HEK293 (cell line): ENCODE measurements at regions not wholly inside any gene's neighbourhood (a gene's known extent, or its start where the extent isn't known, plus 50 kb on each side); places are given as distances from the start of the nearest gene placed in this dataset.

Source experiments
- KLF1 ChIP-seq: fragments of 450-650 bp; formaldehyde crosslinking; IDR thresholded peaks from 2 replicates; pipeline ENCODE4 v1.5.1; 2016; ENCODE audit warnings: missing biosample characterization, missing genetic modification characterization
- ZBTB11 ChIP-seq: fragments of 450-650 bp; formaldehyde crosslinking; conservative IDR thresholded peaks from 2 replicates; pipeline ENCODE4 v1.5.1; 2016; ENCODE audit warnings: low read depth, missing biosample characterization, missing genetic modification characterization
- ZNF155 ChIP-seq: fragments of 450-650 bp; formaldehyde crosslinking; IDR thresholded peaks from 2 replicates; pipeline ENCODE4 v1.5.1; 2016; ENCODE audit warnings: missing biosample characterization, missing genetic modification characterization
- TF ChIP-seq, protein P1 (sequence below): fragments of 450-650 bp; formaldehyde crosslinking; IDR thresholded peaks from 2 replicates; pipeline ENCODE4 v1.5.1; 2016; ENCODE audit warnings: missing biosample characterization, missing genetic modification characterization

GRCh38 chr1:58206749-58207148, 339.8 kb downstream of the OMA1 start:
- TF ChIP-seq, protein P1, sequence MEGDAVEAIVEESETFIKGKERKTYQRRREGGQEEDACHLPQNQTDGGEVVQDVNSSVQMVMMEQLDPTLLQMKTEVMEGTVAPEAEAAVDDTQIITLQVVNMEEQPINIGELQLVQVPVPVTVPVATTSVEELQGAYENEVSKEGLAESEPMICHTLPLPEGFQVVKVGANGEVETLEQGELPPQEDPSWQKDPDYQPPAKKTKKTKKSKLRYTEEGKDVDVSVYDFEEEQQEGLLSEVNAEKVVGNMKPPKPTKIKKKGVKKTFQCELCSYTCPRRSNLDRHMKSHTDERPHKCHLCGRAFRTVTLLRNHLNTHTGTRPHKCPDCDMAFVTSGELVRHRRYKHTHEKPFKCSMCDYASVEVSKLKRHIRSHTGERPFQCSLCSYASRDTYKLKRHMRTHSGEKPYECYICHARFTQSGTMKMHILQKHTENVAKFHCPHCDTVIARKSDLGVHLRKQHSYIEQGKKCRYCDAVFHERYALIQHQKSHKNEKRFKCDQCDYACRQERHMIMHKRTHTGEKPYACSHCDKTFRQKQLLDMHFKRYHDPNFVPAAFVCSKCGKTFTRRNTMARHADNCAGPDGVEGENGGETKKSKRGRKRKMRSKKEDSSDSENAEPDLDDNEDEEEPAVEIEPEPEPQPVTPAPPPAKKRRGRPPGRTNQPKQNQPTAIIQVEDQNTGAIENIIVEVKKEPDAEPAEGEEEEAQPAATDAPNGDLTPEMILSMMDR (tag by site-specific recombination) = no peak
- TF ChIP-seq ZBTB11 = no peak
- no peak for TF ChIP-seq KLF1 (tag by site-specific recombination)
- TF ChIP-seq ZNF155 (tag by site-specific recombination) = no peak
